OCI-LY7 (cell line): ENCODE measurements at regions not wholly inside any gene's neighbourhood (a gene's known extent, or its start where the extent isn't known, plus 50 kb on each side); places are given as distances from the start of the nearest gene placed in this dataset.

ENCODE experiments used
- BruUV-seq: library from RNA; stranded (reverse); fragments of 400-500 nt; replicated peaks from 2 replicates; lab custom pipeline; 2021; lab: Mats Ljungman, UMichigan
- CTCF ChIA-PET: fragments of 300-600 bp; sonication (Branson Sonifier 250); formaldehyde crosslinking; loops from one replicate; lab custom pipeline; 2022; ENCODE audit warnings: antibody characterized with exemption; ENCODE audit not compliant: unreplicated experiment; lab: Charles Lee
- POLR2A ChIA-PET: fragments of 300-600 bp; sonication (Branson Sonifier 250); formaldehyde crosslinking; loops from one replicate; lab custom pipeline; 2022; ENCODE audit warnings: antibody characterized with exemption; lab: Charles Lee
- DNase-seq: peaks from one replicate; pipeline ENCODE4 v3.0.0-alpha.2; 2015; ENCODE audit warnings: low spot score
- H2AFZ ChIP-seq: fragments of 200-600 bp; sonication (generic), shearing (Covaris generic); 2 replicates; pipeline ENCODE4 v1.6.1; 2014; ENCODE audit warnings: mild to moderate bottlenecking, antibody characterized with exemption, low read length, moderate library complexity
- H3K27ac ChIP-seq: fragments of 200-600 bp; sonication (generic); 2 replicates; pipeline ENCODE4 v1.5.1; 2014; ENCODE audit warnings: mixed run types, low read depth, mild to moderate bottlenecking, moderate library complexity, low read length, inconsistent platforms; ENCODE audit not compliant: poor library complexity, severe bottlenecking
- H3K36me3 ChIP-seq: fragments of 200-600 bp; sonication (generic); 2 replicates; pipeline ENCODE4 v1.6.1; 2014; ENCODE audit warnings: mild to moderate bottlenecking, antibody characterized with exemption, low read length, moderate library complexity, mixed read lengths; ENCODE audit not compliant: insufficient read depth
- H3K4me1 ChIP-seq: fragments of 200-600 bp; sonication (generic); 2 replicates; pipeline ENCODE4 v1.5.1; 2014; ENCODE audit warnings: mild to moderate bottlenecking, low read length; ENCODE audit not compliant: insufficient read depth, poor library complexity, severe bottlenecking
- H3K4me2 ChIP-seq: fragments of 200-600 bp; sonication (generic); 2 replicates; pipeline ENCODE4 v1.6.1; 2014; ENCODE audit warnings: mild to moderate bottlenecking, low read length
- H3K4me3 ChIP-seq: fragments of 200-600 bp; sonication (generic); 2 replicates; pipeline ENCODE4 v1.5.1; 2014; ENCODE audit warnings: mild to moderate bottlenecking, low read depth, low read length; ENCODE audit not compliant: poor library complexity, severe bottlenecking
- H3K79me2 ChIP-seq: fragments of 200-600 bp; sonication (generic); 2 replicates; pipeline ENCODE4 v1.6.1; 2016; ENCODE audit warnings: low read depth, mild to moderate bottlenecking, low read length, moderate library complexity, mixed read lengths; ENCODE audit not compliant: insufficient read depth
- H3K9me2 ChIP-seq: fragments of 200-600 bp; sonication (generic); 2 replicates; pipeline ENCODE4 v1.6.1; 2016; ENCODE audit warnings: mild to moderate bottlenecking, low read length, mixed read lengths; ENCODE audit not compliant: insufficient read depth
- H3K9me3 ChIP-seq: fragments of 200-600 bp; sonication (generic); 2 replicates; pipeline ENCODE4 v1.6.1; 2014; ENCODE audit warnings: mild to moderate bottlenecking, mixed run types, low read length, mixed read lengths
- H4K20me1 ChIP-seq: fragments of 200-600 bp; sonication (generic); 2 replicates; pipeline ENCODE4 v1.6.1; 2014; ENCODE audit warnings: mild to moderate bottlenecking, antibody characterized with exemption, low read length, moderate library complexity, mixed read lengths; ENCODE audit not compliant: insufficient read depth
- EZH2phosphoT487 ChIP-seq: fragments of 200-600 bp; sonication (generic); IDR thresholded peaks from 2 replicates; pipeline ENCODE4 v1.6.1; 2018; ENCODE audit warnings: low read depth, borderline replicate concordance, mild to moderate bottlenecking, mixed run types, antibody characterized with exemption, low read length, moderate library complexity, mixed read lengths
- intact Hi-C: fragments of 100-400 bp; cut with micrococcal nuclease; formaldehyde crosslinking; loops from one replicate; pipeline ENCODE4 v1.10.0; 2022; ENCODE audit not compliant: unreplicated experiment
- TF ChIP-seq, protein P1 (sequence below): fragments of 200-600 bp; sonication (generic); conservative IDR thresholded peaks from 2 replicates; pipeline ENCODE4 v1.5.1; 2014; ENCODE audit warnings: mild to moderate bottlenecking, antibody characterized with exemption, low read length, moderate library complexity, mixed read lengths

DNA sequence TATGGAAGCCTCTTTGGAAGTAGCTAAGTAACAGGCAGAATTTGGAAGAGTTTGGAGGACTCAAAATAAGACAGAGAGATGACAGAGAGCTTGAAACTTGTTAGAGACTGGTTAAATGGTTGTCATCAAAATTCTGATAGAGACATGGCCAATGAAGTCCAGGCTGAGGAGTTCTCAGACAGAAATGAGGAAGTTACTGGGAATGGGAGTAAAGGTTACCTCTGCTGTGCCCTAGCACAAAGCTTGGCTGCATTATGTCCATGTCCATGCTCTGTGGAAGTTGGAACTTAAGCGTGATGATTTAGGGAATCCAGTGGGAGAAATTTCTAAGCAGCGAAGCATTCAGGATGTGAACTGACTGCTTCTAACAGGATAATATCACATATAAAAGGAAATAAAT is 146.2 kb upstream of the NDST4 start:
- H2AFZ ChIP-seq: no peak overlapping the region
- ChIA-PET CTCF (no interaction called here), POLR2A (no interaction called here)
- no peaks in the 10 kb centered on the region for H3K79me2 ChIP-seq
- TF ChIP-seq, protein P1, sequence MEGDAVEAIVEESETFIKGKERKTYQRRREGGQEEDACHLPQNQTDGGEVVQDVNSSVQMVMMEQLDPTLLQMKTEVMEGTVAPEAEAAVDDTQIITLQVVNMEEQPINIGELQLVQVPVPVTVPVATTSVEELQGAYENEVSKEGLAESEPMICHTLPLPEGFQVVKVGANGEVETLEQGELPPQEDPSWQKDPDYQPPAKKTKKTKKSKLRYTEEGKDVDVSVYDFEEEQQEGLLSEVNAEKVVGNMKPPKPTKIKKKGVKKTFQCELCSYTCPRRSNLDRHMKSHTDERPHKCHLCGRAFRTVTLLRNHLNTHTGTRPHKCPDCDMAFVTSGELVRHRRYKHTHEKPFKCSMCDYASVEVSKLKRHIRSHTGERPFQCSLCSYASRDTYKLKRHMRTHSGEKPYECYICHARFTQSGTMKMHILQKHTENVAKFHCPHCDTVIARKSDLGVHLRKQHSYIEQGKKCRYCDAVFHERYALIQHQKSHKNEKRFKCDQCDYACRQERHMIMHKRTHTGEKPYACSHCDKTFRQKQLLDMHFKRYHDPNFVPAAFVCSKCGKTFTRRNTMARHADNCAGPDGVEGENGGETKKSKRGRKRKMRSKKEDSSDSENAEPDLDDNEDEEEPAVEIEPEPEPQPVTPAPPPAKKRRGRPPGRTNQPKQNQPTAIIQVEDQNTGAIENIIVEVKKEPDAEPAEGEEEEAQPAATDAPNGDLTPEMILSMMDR: no peak
- no peak for TF ChIP-seq EZH2phosphoT487
- H3K4me2 ChIP-seq: no peak overlapping the region
- no TSS peak for BruUV-seq
- H3K9me2 ChIP-seq: no peaks in the 10 kb centered on the region
- no peak overlapping the region for H3K4me3 ChIP-seq
- no peaks in the 10 kb centered on the region for H4K20me1 ChIP-seq
- no peaks in the 10 kb centered on the region for H3K4me1 ChIP-seq
- no peaks in the 10 kb centered on the region for H3K9me3 ChIP-seq
- DNase-seq: no peak
- intact Hi-C loops: no loop called here
- no peaks in the 10 kb centered on the region for H3K36me3 ChIP-seq
- H3K27ac ChIP-seq: no peak overlapping the region

DNA sequence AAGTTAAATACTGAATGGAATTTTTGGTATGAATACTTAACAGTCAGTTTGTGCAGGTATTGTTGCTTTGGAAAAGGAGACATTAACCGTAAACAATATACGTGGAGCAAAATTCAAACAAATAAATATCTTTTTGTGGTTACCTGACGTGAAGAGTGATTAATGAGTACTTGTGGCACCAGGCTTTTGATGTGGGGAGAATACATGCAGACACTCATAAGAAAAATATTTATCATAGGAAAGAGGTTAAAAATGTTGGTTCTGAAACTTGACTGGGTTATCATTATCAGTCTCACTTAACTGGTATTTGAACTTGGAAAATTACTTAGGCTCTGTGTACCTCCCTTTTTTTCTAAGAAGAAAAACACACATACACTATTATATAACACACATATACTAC is 136.4 kb upstream of the NDST4 start:
- BruUV-seq: no TSS peak
- Histone ChIP-seq H3K4me3 (no peak overlapping the region), H2AFZ (no peak overlapping the region), H3K36me3 (no peaks in the 10 kb centered on the region), H3K27ac (no peak overlapping the region), H3K4me2 (no peak overlapping the region), H3K4me1 (no peaks in the 10 kb centered on the region), H3K9me2 (no peaks in the 10 kb centered on the region), H3K9me3 (no peaks in the 10 kb centered on the region), H3K79me2 (no peaks in the 10 kb centered on the region), H4K20me1 (no peaks in the 10 kb centered on the region)
- ChIA-PET CTCF (no interaction called here), POLR2A (interaction anchor here (0.9 kb wide), 1 partner anchor 38 kb away, joined by 3 read pairs; no protein-coding TSS in a partner anchor)
- intact Hi-C loops: no loop called here
- no peak for DNase-seq
- TF ChIP-seq EZH2phosphoT487: no peak
- TF ChIP-seq, protein P1: no peak

DNA sequence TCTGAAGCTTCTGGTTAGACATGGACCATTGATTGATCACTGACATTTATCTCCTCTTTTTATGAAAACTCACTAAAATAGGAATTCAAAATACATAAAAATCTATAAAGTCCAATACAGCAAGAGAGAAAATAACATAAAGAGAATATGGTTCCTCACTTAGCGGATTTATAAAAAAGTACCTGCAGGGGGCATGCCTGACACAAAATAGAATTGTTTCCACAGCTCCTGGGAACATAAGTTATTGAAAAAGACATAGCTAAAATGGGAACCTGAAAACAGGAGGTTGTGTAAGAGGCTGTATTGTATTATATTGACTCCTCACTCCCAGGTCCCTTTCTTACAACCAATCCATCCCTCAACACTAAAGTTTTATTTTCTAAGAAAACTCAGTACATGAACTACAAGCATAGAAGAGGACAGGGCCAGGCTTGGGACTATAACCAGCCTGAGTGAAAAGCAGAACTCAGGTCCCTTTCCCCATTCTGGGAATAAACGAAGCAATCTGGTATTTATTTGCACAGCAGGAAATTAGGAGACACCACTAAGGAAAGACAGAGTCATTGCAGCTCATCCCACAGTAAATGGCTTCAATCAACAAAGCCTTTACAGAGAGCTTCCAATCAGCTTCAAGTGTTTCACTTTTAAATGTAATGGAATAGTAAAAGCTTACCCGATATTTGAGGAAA is 121.1 kb upstream of the NDST4 start:
- CTCF ChIA-PET: no interaction called here
- Histone ChIP-seq H3K9me2 (no peaks in the 10 kb centered on the region), H3K4me1 (no peaks in the 10 kb centered on the region), H3K4me2 (no peak overlapping the region), H3K79me2 (no peaks in the 10 kb centered on the region), H3K27ac (no peak overlapping the region), H3K9me3 (no peaks in the 10 kb centered on the region), H3K4me3 (no peak overlapping the region), H4K20me1 (no peaks in the 10 kb centered on the region), H2AFZ (peak overlapping the region; percentile 28; the same call in 1 of the 2 replicates), H3K36me3 (no peaks in the 10 kb centered on the region)
- TF ChIP-seq, protein P1: peak; percentile 84
- no peak for TF ChIP-seq EZH2phosphoT487
- POLR2A ChIA-PET: interaction anchor here (0.6 to 1.6 kb wide), 3 partner anchors 10 to 292 kb away, joined by 3 to 5 read pairs (median 3); no protein-coding TSS in a partner anchor
- intact Hi-C loops: loop anchor here (10.0 kb wide), 3 partner anchors 300 to 620 kb away; no protein-coding TSS in a partner anchor
- BruUV-seq: no TSS peak
- peak; percentile 37 for DNase-seq
